ENCODE measurements at regions not wholly inside any gene's neighbourhood (a gene's known extent, or its start where the extent isn't known, plus 50 kb on each side); places are given as distances from the start of the nearest gene placed in this dataset.

DNA sequence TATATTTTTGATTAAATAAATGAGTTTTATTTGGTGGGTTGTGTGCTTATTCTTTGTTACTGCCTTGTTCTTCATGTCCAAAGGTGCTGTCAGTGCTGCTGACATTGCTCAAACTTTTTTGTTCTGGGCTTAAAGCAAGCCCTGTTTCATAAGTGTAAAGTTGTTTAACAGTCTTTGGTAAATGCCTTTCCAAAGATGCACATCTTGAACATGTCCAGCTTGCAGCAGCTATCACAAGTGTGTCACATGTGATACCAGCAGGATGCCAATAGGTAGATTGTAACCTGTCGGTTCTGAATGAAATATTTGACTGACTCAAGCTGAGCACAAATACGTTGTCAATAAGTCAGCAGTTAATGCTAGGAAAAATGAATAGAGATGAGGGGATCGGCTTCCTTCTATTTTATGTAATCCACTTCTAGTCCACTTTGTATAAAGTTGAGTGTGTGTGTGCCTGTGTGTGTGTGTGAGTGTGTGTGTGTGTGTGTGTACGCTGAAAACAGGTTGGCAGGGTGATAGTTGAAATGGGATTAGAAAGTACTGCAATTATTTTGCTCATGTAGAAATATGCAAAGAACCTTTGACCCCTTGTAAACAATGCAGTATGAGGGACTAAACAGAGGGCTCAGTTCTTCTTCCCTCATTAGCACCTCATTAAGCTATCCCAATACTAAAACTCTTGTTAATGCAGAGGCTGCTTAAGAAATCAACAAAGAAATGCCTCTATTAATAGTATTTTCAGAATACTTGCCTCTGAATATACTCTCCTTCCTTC, 986.5 kb downstream of the TUSC7 start:
- TF ChIP-seq, protein P1, sequence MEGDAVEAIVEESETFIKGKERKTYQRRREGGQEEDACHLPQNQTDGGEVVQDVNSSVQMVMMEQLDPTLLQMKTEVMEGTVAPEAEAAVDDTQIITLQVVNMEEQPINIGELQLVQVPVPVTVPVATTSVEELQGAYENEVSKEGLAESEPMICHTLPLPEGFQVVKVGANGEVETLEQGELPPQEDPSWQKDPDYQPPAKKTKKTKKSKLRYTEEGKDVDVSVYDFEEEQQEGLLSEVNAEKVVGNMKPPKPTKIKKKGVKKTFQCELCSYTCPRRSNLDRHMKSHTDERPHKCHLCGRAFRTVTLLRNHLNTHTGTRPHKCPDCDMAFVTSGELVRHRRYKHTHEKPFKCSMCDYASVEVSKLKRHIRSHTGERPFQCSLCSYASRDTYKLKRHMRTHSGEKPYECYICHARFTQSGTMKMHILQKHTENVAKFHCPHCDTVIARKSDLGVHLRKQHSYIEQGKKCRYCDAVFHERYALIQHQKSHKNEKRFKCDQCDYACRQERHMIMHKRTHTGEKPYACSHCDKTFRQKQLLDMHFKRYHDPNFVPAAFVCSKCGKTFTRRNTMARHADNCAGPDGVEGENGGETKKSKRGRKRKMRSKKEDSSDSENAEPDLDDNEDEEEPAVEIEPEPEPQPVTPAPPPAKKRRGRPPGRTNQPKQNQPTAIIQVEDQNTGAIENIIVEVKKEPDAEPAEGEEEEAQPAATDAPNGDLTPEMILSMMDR (IDR thresholded peaks at IDR 0.05; ENCODE audit: borderline replicate concordance, extremely low read depth, low read length, poor library complexity, severe bottlenecking), result no peak
- no peak for TF ChIP-seq EZH2 (IDR thresholded peaks at IDR 0.05; ENCODE audit: borderline replicate concordance, low read depth, low read length, severe bottlenecking)
